Activated CD8-positive, alpha-beta memory T cell treated with anti-CD3 and anti-CD28 coated beads for 1 hour (primary cell): ENCODE measurements at regions not wholly inside any gene's neighbourhood (a gene's known extent, or its start where the extent isn't known, plus 50 kb on each side); places are given as distances from the start of the nearest gene placed in this dataset.

Experiments
- DNase-seq, 2 donors: peaks; one replicate each; pipeline ENCODE4 v3.0.0-alpha.2; 2020; ENCODE audit warnings: low read depth in 1 of 2; ENCODE audit errors: extremely low read depth in 1 of 2

GRCh38 chr2:57965961-57966360, 80.6 kb upstream of the VRK2 start:
- no peak for DNase-seq

GRCh38 chr2:57973621-57974186, 72.9 kb upstream of the VRK2 start:
- no peak for DNase-seq

GRCh38 chr2:57979158-57979557, 67.4 kb upstream of the VRK2 start:
- DNase-seq = no peak

- no peak for DNase-seq
These were observed 65.4 kb upstream of the VRK2 start for GRCh38 chr2:57981083-57981768.

- no peak for DNase-seq
These were observed 58.6 kb upstream of the VRK2 start for GRCh38 chr2:57987835-57988573.

- no peak for DNase-seq
These were observed 56.4 kb upstream of the VRK2 start for GRCh38 chr2:57990118-57990725.
